ENCODE measurements at regions not wholly inside any gene's neighbourhood (a gene's known extent, or its start where the extent isn't known, plus 50 kb on each side); places are given as distances from the start of the nearest gene placed in this dataset.

DNA sequence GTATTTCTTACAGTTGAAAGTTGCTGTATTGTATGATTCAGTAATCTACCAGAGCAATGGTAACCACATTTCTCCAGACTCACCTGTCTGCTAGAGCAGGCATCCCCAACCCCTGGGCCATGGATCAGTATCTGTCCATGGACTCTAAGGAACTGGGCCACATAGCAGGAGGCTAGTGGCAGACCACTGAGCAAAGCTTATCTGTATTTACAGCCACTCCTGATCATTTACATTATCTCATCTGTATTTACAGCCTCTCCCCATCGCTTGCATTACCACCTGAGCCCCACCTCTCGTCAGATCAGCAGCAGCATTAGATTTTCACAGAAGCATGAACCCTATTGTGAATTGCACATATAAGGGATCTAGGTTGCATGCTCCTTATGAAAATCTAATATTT is 60.3 kb upstream of the MANEA start:
- H3K4me3 ChIP-seq, result no peak overlapping the region
- no peaks in the 10 kb centered on the region for H3K27me3 ChIP-seq
- H3K27ac ChIP-seq, result no peak overlapping the region
- no peaks in the 10 kb centered on the region for H3K36me3 ChIP-seq
- no peak for TF ChIP-seq POLR2A (IDR thresholded peaks at IDR 0.05)
- TF ChIP-seq, protein P1, sequence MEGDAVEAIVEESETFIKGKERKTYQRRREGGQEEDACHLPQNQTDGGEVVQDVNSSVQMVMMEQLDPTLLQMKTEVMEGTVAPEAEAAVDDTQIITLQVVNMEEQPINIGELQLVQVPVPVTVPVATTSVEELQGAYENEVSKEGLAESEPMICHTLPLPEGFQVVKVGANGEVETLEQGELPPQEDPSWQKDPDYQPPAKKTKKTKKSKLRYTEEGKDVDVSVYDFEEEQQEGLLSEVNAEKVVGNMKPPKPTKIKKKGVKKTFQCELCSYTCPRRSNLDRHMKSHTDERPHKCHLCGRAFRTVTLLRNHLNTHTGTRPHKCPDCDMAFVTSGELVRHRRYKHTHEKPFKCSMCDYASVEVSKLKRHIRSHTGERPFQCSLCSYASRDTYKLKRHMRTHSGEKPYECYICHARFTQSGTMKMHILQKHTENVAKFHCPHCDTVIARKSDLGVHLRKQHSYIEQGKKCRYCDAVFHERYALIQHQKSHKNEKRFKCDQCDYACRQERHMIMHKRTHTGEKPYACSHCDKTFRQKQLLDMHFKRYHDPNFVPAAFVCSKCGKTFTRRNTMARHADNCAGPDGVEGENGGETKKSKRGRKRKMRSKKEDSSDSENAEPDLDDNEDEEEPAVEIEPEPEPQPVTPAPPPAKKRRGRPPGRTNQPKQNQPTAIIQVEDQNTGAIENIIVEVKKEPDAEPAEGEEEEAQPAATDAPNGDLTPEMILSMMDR (IDR thresholded peaks at IDR 0.05), result no peak
- H3K9me3 ChIP-seq, result no peaks in the 10 kb centered on the region
- no peaks in the 10 kb centered on the region for H3K4me1 ChIP-seq
- intact Hi-C loops (cut with DNase I), result no loop called here
- WGBS, 4 donors, result 45 to 53% (median 46%) methylated on average over 2 of the region's 2 CpGs
- DNase-seq (no peak), ATAC-seq (no peak)

DNA sequence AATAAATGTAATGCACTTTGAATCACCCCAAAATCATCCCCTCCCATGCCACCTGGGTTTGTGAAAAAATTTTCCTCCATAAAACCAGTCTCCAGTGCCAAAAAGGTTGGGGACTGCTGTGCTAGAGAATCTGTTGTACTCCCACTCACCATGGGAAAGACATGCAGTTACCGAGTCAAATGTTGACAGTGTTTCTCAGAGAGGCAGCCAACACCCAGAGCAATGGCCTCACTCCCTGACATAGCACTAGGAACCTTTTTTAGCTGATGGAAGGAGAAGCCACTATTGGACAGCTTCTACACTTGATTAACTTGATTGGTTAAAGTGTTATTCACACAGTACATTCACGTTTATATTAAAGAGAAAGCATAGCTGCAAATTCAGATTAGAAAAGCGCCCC is 59.8 kb upstream of the MANEA start:
- no peak for ATAC-seq
- H3K4me1 ChIP-seq, result no peaks in the 10 kb centered on the region
- no peaks in the 10 kb centered on the region for H3K9me3 ChIP-seq
- no peaks in the 10 kb centered on the region for H3K36me3 ChIP-seq
- H3K4me3 ChIP-seq, result no peak overlapping the region
- intact Hi-C loops (cut with DNase I), result no loop called here
- WGBS, 4 donors, result 51 to 73% (median 65%) methylated on average over 3 of the region's 3 CpGs
- no peak for DNase-seq
- no peak for TF ChIP-seq POLR2A (IDR thresholded peaks at IDR 0.05)
- TF ChIP-seq, protein P1 (IDR thresholded peaks at IDR 0.05), result no peak
- no peaks in the 10 kb centered on the region for H3K27me3 ChIP-seq
- H3K27ac ChIP-seq, result no peak overlapping the region

DNA sequence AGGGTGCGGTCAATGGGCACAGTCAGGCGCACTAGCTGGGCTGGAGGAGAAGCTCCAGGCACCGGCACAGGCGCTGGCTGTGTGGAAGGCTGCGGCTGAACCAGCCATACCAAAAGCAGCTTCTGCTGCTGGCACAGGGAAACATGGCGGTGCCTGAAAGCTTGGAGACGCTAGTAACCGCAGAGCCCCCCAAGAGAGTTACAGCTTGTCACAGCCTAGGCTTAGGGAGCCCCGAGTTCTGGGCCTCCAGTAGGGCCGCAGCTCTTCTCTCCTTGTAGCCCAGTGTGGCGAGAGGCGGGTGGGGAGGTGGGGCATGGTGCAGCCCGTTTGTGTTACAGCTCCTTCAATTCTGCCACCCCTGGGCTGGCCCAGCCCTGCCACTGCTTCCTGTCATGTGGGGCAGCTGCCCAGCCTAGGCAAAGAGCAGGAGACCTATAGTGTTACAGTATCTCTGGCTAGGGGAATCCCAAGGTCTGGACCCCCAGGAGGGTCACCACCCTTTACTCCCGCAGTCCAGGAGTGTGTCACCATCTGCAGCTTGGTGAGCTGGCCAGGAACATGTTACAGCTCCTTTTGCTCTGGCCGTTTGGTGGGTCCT is 58.6 kb upstream of the MANEA start:
- H3K4me1 ChIP-seq, result no peaks in the 10 kb centered on the region
- no peaks in the 10 kb centered on the region for H3K27me3 ChIP-seq
- H3K9me3 ChIP-seq, result no peaks in the 10 kb centered on the region
- no peak overlapping the region for H3K27ac ChIP-seq
- intact Hi-C loops (cut with DNase I), result no loop called here
- no peak overlapping the region for H3K4me3 ChIP-seq
- ATAC-seq, result no peak
- DNase-seq, result no peak
- 87 to 90% (median 89%) methylated on average over 13 to 15 of the region's 15 CpGs for WGBS, 4 donors
- H3K36me3 ChIP-seq, result no peaks in the 10 kb centered on the region
- TF ChIP-seq, protein P1 (IDR thresholded peaks at IDR 0.05), result no peak
- TF ChIP-seq POLR2A (IDR thresholded peaks at IDR 0.05), result no peak

DNA sequence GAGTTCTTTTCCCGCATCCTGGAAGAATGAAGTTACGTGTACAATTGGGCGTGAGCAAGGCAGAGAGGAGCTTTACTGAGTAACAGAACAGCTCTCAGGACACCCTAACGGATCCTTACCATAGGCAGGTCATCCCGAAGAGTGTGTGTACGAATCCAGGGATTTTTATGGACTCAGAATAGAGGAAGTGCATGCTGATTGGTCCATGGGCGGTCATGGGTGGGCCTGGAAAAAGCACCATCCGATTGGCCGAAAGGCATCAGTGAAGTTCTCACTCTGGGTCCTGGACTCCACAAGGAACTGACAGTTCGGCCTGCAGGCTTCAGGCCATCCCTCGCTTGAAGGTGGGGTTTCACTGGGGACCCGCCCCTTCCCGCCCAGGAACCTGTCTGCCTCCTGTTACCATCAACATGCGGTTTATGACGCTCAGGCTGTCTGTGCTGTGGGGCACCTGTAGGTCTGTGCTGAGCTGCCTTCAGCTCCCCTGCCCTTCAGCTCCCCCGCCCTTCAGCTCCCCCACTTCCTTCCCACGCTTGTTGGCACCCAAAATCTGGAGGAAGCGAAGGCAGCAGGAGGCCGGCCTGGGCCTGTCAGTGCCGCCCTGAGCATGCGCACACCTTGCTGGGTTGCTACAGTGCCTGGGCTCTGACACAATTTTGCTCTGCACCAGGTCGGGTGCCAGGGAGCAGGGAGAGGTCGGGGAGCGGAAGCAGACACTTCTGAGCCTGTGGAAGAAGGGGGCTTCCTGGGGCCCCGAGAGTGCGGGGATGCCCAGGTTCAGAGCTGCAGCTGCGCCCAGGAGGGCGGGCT is 57.9 kb upstream of the MANEA start:
- Histone ChIP-seq H3K27me3 (no peaks in the 10 kb centered on the region), H3K4me1 (no peaks in the 10 kb centered on the region), H3K4me3 (no peak overlapping the region), H3K36me3 (no peaks in the 10 kb centered on the region), H3K27ac (no peak overlapping the region), H3K9me3 (no peaks in the 10 kb centered on the region)
- intact Hi-C loops (cut with DNase I), result no loop called here
- WGBS, 4 donors, result 86 to 92% (median 91%) methylated on average over 24 to 28 of the region's 28 CpGs
- no peak for TF ChIP-seq POLR2A (IDR thresholded peaks at IDR 0.05)
- TF ChIP-seq, protein P1 (IDR thresholded peaks at IDR 0.05), result no peak
- ATAC-seq (peak in 1 of 4 donors; percentile 20), DNase-seq (no peak)

Measured in heart left ventricle (tissue), 16 donors.